ENCODE measurements at regions not wholly inside any gene's neighbourhood (a gene's known extent, or its start where the extent isn't known, plus 50 kb on each side); places are given as distances from the start of the nearest gene placed in this dataset.
"Not testable (repeated sequence)": the region's sequence is repeated elsewhere in the genome, so short reads cannot be mapped to it uniquely, and the experiment has no call there.

DNA sequence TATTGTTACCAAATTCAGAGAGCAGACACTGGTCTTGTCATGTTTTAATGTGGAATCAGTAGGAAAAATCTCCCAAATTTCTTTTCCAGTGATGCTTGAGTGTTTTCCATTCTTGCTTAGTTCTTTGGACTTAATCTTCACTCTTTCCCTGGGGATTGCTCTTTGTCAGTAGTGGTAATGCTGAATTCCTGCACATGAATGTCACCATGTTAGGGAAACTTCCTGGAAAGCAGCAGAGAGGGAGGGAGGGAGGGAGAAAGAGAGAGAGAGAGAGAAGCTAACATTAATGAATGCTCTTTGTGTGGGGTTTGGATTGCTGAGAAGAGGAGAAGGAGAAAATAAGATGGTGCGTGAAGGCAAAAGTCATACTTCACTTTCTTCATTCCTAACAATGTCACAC is 295.3 kb upstream of the COBL start:
- no peak for DNase-seq (ENCODE audit: low read depth)

DNA sequence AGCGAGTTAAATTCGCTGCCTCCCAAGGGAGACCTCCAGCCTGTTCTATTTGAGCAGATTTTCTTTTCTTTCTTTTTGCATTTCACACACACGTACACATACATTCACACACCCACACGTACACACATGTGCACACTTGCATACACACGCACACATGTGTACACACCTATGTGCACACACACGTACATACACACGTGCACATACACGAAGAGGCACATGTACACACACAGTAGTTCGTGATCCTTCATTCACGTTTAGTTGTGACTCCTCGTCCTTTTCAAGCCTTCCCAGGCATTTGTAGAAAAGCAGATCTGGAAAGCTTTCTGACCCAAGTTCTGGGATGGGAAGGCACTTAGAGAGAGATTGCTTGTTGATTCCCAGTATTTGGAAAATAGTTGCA is 290.8 kb upstream of the COBL start:
- no peak for DNase-seq (ENCODE audit: low read depth)

- no peak for DNase-seq (ENCODE audit: low read depth)
Measured at GRCh38 chr7:51606601-51607154, 290.1 kb upstream of the COBL start.

- DNase-seq (ENCODE audit: low read depth): no peak
Measured at GRCh38 chr7:51602376-51602775, 285.8 kb upstream of the COBL start.

DNA sequence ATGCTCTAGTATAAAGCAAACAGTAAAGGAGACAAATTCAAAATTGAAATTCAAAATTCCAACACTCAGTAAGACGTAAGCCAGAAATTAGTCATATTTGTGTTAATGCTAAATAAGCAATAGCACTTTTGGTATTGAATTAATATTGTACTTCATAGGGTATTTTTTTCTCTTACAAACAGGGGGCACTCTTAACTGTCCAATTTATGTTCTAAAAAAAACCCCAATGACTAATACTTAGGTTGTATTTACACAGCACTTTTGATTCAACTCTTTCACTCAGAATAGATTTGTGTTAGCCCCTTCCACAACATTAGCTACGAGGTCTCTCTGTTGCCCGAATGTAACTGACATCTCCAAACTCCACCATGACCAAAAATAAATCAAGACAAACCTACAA is 284.9 kb upstream of the COBL start:
- DNase-seq (ENCODE audit: low read depth): no peak

DNA sequence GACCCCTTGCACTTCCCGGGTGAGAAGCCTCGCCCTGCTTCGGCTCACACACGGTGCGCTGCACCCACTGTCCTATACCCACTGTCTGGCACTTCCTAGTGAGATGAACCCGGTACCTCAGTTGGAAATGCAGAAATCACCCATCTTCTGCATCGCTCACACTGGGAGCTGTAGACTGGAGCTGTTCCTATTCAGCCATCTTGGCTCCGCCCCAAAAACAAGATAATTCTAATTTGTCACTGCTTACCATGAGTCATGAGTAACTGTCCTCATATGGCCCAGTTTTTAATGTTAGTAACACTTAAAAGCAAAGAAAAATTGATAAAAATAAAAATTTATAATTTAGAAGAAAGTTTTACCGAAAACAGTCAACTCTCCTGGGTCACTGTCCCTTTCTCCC is 283.3 kb upstream of the COBL start:
- DNase-seq (ENCODE audit: low read depth): not testable (repeated sequence)

DNA sequence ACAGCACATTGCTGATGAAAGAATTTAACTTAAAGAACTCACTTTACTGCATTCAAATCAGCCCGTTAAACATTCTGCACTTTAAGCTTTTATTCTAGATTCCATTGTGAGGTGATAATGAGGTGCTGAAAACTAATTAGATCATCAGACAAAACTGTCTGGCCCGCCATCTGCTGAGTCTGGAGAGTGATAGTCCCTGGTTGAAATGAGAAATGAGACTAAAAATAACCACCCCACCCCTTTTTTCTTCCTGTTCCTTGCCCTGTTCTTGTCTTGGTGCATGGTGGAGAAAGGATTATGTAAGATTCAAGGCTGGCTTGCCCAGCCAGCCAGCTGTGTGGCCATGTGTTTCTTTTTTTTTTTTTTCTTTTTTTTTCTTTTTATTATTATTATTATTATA is 277.0 kb upstream of the COBL start:
- no peak for DNase-seq (ENCODE audit: low read depth)

- DNase-seq (ENCODE audit: low read depth): no peak
Measured at GRCh38 chr7:51592842-51593599, 276.4 kb upstream of the COBL start.

DNA sequence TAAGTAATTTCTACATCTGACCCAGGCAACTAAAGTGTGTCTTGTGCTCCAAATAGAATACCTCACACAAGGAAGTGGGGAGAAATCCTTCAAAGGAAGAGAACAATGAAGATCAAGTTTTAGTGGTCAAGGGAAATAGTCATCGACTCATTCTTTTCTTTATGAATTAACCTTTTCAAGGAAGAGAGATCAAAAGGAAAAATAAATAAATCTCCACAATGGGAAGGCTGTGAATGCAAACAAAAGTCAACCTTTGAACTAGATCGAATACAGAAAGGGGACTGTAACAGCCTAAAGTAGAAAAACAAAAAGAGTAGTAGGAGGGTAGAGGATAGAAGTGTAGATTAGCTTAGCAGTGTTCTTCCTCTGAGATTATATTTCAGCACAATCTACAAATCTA is 274.6 kb upstream of the COBL start:
- DNase-seq (ENCODE audit: low read depth): no peak

GRCh38 chr7:51590746-51591145 is 274.1 kb upstream of the COBL start:
- DNase-seq (ENCODE audit: low read depth): no peak

GRCh38 chr7:51589111-51589510 is 272.5 kb upstream of the COBL start:
- DNase-seq (ENCODE audit: low read depth): no peak

- no peak for DNase-seq (ENCODE audit: low read depth)
Measured at GRCh38 chr7:51587604-51588003, 271.0 kb upstream of the COBL start.

DNA sequence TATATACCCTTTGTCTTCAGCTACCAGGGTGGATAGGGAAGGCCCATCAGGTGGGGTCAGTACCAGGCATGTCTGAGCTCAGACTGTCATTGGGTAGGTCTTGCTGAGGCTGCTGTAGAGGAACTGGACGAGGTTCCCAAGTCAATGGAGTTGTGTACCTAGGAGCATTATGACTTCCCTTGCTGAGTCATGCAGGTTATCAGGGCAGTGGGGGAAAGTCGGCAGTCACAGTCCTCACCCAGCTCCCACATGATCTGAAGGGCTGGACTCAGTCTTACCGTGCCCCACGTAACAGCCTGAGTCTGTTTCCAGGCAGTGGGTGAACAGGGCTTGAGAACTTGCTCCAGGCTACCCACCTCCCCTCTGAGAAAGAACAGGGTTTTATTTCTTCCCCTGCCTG is 260.8 kb upstream of the COBL start:
- DNase-seq (ENCODE audit: low read depth): no peak

DNA sequence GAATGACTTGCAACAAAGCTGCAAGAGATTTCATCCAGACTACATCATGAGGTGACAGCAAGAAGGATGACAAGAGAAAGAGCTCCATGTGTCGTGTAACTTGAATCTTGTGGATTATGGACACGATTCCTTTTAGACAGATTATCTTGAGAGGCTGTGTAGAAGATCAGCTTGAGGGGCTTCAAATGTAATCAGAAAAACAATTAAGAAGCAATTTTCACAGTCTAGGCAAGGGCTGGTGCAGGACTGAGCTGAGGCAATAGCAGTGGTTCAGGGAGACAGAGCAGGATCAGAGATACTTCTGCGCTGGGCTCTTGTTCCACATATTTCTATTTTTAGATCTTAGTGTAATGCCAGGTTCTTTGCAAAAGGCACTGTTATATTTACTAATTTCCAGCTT is 253.0 kb upstream of the COBL start:
- no peak for DNase-seq (ENCODE audit: low read depth)

GRCh38 chr7:51569176-51569575 is 252.6 kb upstream of the COBL start:
- DNase-seq (ENCODE audit: low read depth): no peak

GRCh38 chr7:51551070-51551469 is 234.5 kb upstream of the COBL start:
- DNase-seq (ENCODE audit: low read depth): no peak

- no peak for DNase-seq (ENCODE audit: low read depth)
Measured at GRCh38 chr7:51545131-51545530, 228.5 kb upstream of the COBL start.

- DNase-seq (ENCODE audit: low read depth): no peak
Measured at GRCh38 chr7:51543801-51544553, 227.4 kb upstream of the COBL start.

DNA sequence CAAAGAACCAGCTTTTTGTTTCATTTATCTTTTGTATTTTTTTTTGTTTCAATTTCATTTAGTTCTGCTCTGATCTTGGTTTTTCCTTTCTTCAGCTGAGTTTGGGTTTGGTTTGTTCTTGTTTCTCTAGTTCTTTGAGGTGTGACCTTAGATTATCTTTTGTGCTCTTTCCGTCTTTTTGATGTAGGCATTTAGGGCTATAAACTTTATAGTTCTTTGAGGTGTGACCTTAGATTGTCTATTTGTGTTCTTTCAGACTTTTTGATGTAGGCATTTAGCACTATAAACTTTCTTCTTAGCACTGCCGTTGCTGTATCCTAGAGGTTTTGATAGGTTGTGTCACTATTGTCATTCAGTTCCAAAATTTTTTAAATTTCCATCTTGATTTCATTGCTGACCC is 224.3 kb upstream of the COBL start:
- DNase-seq (ENCODE audit: low read depth): not testable (repeated sequence)

DNA sequence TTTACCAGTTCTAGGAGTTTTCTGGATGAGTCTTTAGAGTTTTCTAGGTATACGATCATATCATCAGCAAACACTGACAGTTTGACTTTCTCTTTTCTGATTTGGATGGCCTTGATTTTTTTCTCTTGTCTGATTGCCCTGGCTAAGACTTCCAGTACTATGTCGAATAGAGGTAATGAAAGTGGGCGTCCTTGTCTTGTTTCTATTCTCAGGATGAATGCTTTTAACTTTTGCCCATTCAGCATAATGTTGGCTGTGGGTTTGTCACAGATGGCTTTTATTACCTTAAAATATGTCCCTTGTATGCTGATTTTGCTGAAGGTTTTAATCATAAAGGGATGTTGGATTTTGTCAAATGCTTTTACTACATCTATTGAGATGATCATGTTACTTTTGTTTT is 223.2 kb upstream of the COBL start:
- no peak for DNase-seq (ENCODE audit: low read depth)

- no peak for DNase-seq (ENCODE audit: low read depth)
Measured at GRCh38 chr7:51528172-51528571, 211.6 kb upstream of the COBL start.

- DNase-seq (ENCODE audit: low read depth): no peak
Measured at GRCh38 chr7:51521694-51522312, 205.2 kb upstream of the COBL start.

GRCh38 chr7:51521054-51521453 is 204.4 kb upstream of the COBL start:
- no peak for DNase-seq (ENCODE audit: low read depth)
